DND-41 (cell line): ENCODE measurements at regions not wholly inside any gene's neighbourhood (a gene's known extent, or its start where the extent isn't known, plus 50 kb on each side); places are given as distances from the start of the nearest gene placed in this dataset.

Experiments used
- EZH2 ChIP-seq: IDR thresholded peaks from 3 replicates; pipeline ENCODE4 v1.6.1; 2012; ENCODE audit warnings: borderline replicate concordance, low read depth, mild to moderate bottlenecking, moderate library complexity, low read length, inconsistent platforms; ENCODE audit not compliant: severe bottlenecking
- TF ChIP-seq, protein P1 (sequence below): IDR thresholded peaks from 2 replicates; pipeline ENCODE4 v1.5.1; 2012; ENCODE audit warnings: borderline replicate concordance, low read length, moderate library complexity, mild to moderate bottlenecking; ENCODE audit not compliant: poor library complexity, severe bottlenecking; ENCODE audit errors: extremely low read depth

DNA sequence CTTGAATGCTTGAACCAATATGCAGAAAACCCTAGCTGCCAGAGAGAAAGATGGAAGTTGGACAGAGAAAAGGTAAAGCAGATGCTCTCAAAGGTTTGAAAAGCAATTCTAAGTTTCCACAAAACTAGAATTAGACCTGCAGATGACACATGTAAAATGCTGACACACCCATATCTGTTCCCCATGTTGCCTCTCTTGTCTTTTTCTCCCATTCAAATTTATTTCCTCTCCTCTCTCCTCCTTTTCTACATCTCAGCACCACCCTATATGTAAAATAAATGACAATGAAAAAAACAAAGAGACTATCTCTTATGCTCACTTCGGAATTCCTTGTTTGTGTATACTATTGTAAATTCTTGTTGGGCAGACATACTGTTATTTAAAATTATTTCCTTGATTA, 75.5 kb upstream of the PLEKHA5 start:
- TF ChIP-seq, protein P1, sequence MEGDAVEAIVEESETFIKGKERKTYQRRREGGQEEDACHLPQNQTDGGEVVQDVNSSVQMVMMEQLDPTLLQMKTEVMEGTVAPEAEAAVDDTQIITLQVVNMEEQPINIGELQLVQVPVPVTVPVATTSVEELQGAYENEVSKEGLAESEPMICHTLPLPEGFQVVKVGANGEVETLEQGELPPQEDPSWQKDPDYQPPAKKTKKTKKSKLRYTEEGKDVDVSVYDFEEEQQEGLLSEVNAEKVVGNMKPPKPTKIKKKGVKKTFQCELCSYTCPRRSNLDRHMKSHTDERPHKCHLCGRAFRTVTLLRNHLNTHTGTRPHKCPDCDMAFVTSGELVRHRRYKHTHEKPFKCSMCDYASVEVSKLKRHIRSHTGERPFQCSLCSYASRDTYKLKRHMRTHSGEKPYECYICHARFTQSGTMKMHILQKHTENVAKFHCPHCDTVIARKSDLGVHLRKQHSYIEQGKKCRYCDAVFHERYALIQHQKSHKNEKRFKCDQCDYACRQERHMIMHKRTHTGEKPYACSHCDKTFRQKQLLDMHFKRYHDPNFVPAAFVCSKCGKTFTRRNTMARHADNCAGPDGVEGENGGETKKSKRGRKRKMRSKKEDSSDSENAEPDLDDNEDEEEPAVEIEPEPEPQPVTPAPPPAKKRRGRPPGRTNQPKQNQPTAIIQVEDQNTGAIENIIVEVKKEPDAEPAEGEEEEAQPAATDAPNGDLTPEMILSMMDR = no peak
- no peak for TF ChIP-seq EZH2
